Activated CD8-positive, alpha-beta memory T cell treated with anti-CD3 and anti-CD28 coated beads, Interleukin-2, amount 50 U/mL, for 4 hours (primary cell): ENCODE measurements at regions not wholly inside any gene's neighbourhood (a gene's known extent, or its start where the extent isn't known, plus 50 kb on each side); places are given as distances from the start of the nearest gene placed in this dataset.
"Not testable (repeated sequence)": the region's sequence is repeated elsewhere in the genome, so short reads cannot be mapped to it uniquely, and the experiment has no call there.

Experiments
- DNase-seq: peaks from one replicate; pipeline ENCODE4 v3.0.0-alpha.2; 2020

DNA sequence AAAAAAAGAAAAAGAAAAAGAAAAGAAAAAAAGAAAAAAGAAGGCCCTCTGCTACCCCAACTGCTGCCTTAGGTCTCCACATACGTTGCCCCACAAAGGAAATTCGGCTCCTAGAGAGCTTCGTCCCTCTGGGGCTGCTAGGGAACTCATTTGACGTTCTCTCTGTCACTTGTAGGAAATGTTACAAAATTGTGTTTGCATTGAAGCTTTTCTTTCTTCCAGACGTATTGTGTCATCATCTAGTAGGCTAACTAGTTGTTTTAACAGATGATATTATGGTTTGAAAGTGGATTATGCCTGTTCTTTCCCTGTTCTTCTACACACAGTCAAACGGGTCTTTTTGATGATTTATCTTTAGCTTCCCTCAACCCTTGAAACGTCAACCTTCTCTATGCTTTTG lies 125.3 kb downstream of the BDH1 start:
- DNase-seq: no peak

- no peak for DNase-seq
These were observed 126.8 kb downstream of the BDH1 start for GRCh38 chr3:197428952-197429351.

DNA sequence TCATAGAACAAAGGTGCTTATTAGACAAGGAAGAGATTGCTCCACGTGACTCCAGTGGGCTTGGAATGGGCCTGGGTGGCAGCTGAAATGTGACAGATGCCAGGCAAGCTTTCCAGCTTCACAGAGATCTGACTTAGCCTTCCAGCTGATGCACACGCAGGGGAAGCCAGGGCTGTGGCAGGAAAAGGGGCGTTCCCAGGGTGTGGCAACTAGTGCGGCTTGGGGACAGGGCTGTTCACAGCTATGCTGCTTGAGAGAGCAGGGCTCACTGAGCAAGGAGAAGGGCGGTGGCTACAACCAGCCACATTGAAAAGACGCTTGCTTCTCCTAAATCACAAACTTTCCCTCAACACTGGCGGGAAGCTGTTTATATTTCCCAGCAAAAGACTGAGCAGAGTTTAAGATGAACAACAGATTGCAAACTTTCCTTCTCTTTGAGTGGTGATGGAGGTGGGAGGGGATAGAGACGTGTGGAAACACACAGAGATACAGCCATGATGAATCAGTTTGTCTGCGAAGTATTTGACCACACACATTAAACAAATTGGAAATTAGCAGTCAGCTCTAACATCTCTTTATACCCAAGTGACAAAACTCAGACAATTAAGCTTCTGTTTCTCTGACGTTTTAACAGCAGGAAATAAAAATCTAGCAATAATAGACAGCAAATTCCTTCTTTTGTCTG lies 127.5 kb downstream of the BDH1 start:
- peak; percentile 42 for DNase-seq

DNA sequence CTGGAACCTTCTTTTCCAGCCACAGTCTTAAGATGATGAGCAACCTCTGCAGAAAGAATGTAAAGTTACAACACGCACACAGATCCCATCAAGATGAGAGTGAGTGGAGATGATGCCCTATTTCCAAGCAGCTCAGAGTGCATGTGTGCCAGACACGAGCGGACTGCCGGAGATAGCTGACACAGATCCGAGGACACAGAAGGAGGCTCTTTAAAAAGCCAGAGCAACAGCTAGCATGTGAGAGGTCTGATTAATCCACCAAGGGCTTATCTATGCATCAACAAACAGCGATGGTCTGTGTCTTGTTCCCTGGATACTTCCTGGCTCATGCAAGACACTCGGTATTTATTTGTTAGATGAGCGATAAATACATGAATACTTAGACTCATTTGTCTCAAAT lies 128.6 kb upstream of the DLG1 start:
- DNase-seq: no peak

GRCh38 chr3:197426121-197426566 lies 127.7 kb upstream of the DLG1 start:
- no peak for DNase-seq

DNA sequence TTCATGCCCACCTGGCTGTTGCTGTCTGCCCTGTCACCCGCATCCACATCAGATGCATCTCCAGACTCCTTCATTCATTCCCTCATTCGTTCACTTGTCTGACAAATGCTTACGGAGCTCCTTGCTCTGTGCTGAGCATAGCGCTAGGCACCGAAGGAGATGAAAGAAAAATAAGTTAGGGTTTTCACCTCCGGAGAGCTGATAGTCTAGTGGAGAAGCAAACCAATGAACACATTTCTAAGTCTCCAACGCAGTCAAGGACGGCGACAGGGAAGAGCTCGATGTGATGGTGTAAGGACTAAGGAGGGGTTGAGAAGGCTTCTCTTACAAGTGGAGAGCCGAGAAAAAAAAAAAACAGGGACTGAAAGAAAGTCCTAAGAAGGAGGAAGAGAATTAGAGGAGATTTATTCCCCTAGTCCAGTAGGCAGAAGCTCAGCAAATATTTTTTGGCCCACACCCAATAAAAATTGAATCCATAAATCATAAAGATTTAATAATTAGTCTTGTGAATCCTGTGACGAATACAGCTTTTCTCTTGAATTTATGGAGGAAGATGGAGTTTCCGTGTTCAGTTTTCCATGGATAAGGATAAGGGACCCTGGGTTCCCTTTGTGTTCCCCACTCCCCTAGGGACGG lies 127.2 kb upstream of the DLG1 start:
- DNase-seq: no peak

GRCh38 chr3:197424674-197425484 lies 126.5 kb upstream of the DLG1 start:
- DNase-seq: no peak

- DNase-seq: no peak
These were observed 125.9 kb upstream of the DLG1 start for GRCh38 chr3:197424266-197424665.

- no peak for DNase-seq
These were observed 125.0 kb upstream of the DLG1 start for GRCh38 chr3:197423376-197423775.

DNA sequence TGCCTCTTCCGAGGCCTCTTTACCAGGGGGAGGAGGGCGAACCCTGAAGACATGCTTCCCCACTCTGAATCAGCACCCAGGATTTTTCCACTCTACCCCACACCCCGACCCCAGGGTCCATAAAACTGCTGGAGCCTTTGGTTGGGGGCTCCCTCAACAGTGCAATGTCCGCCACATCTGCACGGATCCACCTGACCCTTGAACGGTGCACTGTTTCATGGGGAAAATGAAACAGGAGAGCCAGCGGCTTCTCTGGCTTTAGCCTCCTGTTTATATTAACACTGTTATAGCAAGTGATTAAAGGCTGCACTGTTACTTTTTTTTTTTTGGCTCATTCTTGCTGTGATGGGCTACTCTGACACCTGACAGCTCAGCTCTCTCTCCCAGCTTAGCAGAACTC lies 124.1 kb upstream of the DLG1 start:
- no peak for DNase-seq

GRCh38 chr3:197421021-197421420 lies 122.6 kb upstream of the DLG1 start:
- DNase-seq: no peak

GRCh38 chr3:197420566-197420965 lies 122.2 kb upstream of the DLG1 start:
- DNase-seq: no peak

GRCh38 chr3:197420115-197420514 lies 121.7 kb upstream of the DLG1 start:
- no peak for DNase-seq

DNA sequence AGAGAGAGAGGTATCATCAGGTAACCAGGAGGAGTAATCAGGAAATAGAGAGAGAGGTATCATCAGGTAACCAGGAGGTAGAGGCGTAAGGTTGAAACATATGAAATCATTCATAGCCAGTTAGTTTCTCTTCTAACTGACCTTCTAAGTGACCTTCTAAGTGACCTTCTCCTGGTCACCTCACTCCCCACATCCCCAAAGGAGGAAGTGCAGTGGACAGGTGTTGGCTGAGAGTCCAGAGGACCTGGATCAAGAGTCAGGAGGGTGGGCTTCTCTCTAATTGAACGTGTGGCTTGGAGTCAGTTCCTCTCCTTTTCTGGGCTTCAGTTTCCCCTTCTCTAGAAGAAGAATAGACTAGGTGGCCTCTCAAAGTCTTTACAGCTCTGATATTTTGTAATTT lies 121.3 kb upstream of the DLG1 start:
- no peak for DNase-seq

- DNase-seq: no peak
These were observed 119.7 kb upstream of the DLG1 start for GRCh38 chr3:197417911-197418618.

DNA sequence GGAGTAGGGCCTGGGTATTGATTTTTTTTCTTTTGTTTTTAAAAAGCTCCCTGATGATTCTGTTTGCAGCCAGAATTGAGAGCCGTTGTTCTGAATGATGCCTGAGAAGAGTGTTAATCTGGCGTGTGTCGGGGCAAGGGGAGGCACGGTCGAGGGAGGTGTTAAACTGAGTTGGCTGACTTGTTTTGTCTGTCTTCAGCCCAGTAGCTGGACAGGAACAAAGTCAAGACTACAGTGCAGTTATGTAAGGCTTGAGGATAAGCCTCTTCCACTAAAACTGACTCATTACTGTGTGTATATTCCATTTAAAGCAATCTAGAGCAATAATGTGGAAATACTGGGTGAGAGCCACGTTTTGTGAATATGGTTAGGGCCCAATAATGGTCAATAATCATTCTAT lies 119.0 kb upstream of the DLG1 start:
- DNase-seq: no peak

- DNase-seq: not testable (repeated sequence)
These were observed 113.5 kb upstream of the DLG1 start for GRCh38 chr3:197411899-197412298.

DNA sequence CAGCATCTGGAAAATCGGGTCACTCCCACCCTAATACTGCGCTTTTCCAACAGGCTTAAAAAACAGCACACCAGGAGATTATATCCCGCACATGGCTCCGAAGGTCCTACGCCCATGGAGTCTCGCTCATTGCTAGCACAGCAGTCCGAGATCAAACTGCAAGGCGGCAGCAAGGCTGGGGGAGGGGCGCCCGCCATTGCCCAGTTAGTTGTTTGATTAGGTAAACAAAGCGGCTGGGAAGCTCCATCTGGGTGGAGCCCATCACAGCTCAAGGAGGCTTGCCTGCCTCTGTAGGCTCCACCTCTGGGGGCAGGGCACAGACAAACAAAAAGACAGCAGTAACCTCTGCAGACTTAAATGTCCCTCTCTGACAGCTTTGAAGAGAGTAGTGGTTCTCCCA lies 111.8 kb upstream of the DLG1 start:
- not testable (repeated sequence) for DNase-seq

DNA sequence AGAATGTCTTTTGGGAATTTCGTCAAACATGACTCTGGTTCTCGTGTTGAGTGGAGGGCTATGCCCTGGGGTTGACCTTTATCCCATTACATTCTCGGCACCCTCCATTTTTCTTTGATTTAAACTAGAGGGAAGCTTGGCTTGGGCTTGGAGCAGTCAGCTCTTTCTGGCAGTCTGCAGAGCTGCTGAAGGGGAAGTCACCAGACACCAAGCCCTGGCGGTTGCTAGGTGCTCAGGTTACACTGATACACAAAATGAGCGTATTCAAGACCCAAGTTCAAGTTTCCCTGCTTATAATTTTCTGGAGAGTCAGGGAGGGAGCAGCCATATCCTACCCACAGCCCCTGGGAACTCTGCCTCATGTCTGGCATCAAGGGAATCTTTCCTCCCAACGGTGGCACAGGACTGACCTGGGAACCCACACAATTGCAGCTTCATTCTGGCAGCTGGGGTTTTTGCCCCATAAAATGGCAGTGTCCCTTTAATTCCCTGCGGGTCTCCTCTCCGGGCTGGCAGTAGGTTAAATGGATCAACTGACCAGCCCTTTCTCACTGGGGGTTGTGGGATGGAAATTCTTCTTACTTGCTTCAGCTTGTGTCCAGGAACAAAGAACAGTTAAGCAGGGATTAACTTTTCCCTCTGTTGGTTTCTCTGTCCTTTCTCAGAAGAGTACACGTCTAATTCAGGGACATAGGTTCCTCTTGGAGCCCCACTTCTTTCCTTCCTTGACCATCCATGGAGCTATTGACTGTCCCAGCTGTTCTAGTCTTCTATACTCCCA lies 110.0 kb upstream of the DLG1 start:
- no peak for DNase-seq

GRCh38 chr3:197407526-197407925 lies 109.1 kb upstream of the DLG1 start:
- no peak for DNase-seq

GRCh38 chr3:197407053-197407452 lies 108.6 kb upstream of the DLG1 start:
- no peak for DNase-seq

GRCh38 chr3:197406266-197406665 lies 107.9 kb upstream of the DLG1 start:
- no peak for DNase-seq

DNA sequence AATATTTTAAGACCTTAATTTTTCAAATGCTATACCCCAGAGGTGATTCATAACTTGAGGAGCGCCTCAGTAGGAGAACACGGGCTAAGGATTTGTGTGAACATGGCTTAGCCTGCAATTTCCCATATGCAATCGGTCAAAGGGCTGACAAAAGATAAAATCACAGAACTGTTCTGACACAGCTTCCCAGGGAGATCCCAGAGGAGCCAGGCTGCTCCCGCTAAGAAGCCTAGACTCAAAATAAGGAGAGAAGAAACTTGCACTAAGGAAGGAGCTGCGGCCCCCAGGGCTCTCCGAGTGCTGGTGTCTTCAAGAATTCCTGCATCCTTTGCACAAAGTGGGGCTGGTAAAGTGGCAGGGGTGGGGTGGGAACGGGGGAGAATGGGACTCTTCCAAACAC lies 106.3 kb upstream of the DLG1 start:
- no peak for DNase-seq
